Tibial artery (tissue), 4 donors: ENCODE measurements at regions not wholly inside any gene's neighbourhood (a gene's known extent, or its start where the extent isn't known, plus 50 kb on each side); places are given as distances from the start of the nearest gene placed in this dataset.

ENCODE experiments used
- DNase-seq, 2 donors: peaks; one replicate each; pipeline ENCODE4 v3.0.0-alpha.2; 2019
- H3K27ac ChIP-seq, 2 donors: fragments of 200-600 bp; sonication (generic) in 1 of 2; 1 replicate in 1 of 2; 2 replicates in 1 of 2; pipeline ENCODE4 v1.5.1; 2018 to 2019; ENCODE audit warnings: mild to moderate bottlenecking in 1 of 2
- H3K27me3 ChIP-seq, 2 donors: fragments of 200-600 bp; sonication (generic) in 1 of 2; one replicate each; pipeline versions ENCODE4 v1.5.1 to v1.6.0; 2016 to 2019
- H3K36me3 ChIP-seq, 3 donors: fragments of 200-600 bp; sonication (generic) in 2 of 3; one replicate each; pipeline ENCODE4 v1.5.1; 2016 to 2019; ENCODE audit warnings: mild to moderate bottlenecking in 2 of 3
- H3K4me1 ChIP-seq, 4 donors: fragments of 200-600 bp; sonication (generic) in 2 of 4; 1 replicate in 3 of 4; 2 replicates in 1 of 4; pipeline ENCODE4 v1.5.1; 2016 to 2019
- H3K4me3 ChIP-seq, 2 donors: fragments of 200-600 bp; sonication (generic) in 1 of 2; 1 replicate in 1 of 2; 2 replicates in 1 of 2; pipeline ENCODE4 v1.5.1; 2018 to 2019; ENCODE audit warnings: mild to moderate bottlenecking in 2 of 2
- H3K9me3 ChIP-seq, 3 donors: fragments of 200-600 bp; sonication (generic) in 1 of 3; one replicate each; pipeline ENCODE4 v1.5.1; 2016 to 2019
- CTCF ChIP-seq, 2 experiments: fragments of 200-600 bp in 1 of 2; fragments of 450-650 bp in 1 of 2; IDR thresholded peaks; one replicate each; pipeline ENCODE4 v1.5.1; 2017 to 2019; ENCODE audit warnings: antibody characterized with exemption in 2 of 2, mild to moderate bottlenecking in 1 of 2, moderate library complexity in 1 of 2
- intact Hi-C: fragments of 100-400 bp; cut with DNase I; formaldehyde crosslinking; loops from one replicate; pipeline ENCODE4 v1.15.0; 2023; ENCODE audit warnings: low total_unique reads

GRCh38 chr2:78309460-78309859 is 716.0 kb upstream of the REG3G start:
- H3K4me1 ChIP-seq = no peaks in the 10 kb centered on the region
- H3K4me3 ChIP-seq = no peak overlapping the region
- H3K27ac ChIP-seq = no peak overlapping the region
- no peaks in the 10 kb centered on the region for H3K36me3 ChIP-seq
- TF ChIP-seq CTCF (IDR thresholded peaks at IDR 0.05) = no peak
- H3K9me3 ChIP-seq = no peaks in the 10 kb centered on the region
- no peak for DNase-seq
- H3K27me3 ChIP-seq = no peaks in the 10 kb centered on the region
- intact Hi-C loops = no loop called here

GRCh38 chr2:78315368-78315767 is 710.1 kb upstream of the REG3G start:
- no peak overlapping the region for H3K27ac ChIP-seq
- no peaks in the 10 kb centered on the region for H3K9me3 ChIP-seq
- no peak for DNase-seq
- no peaks in the 10 kb centered on the region for H3K36me3 ChIP-seq
- H3K27me3 ChIP-seq = no peaks in the 10 kb centered on the region
- no peak overlapping the region for H3K4me3 ChIP-seq
- no peaks in the 10 kb centered on the region for H3K4me1 ChIP-seq
- no peak for TF ChIP-seq CTCF (IDR thresholded peaks at IDR 0.05)
- intact Hi-C loops = no loop called here

- Histone ChIP-seq H3K36me3 (no peaks in the 10 kb centered on the region), H3K4me3 (no peak overlapping the region), H3K27me3 (no peaks in the 10 kb centered on the region), H3K27ac (no peak overlapping the region), H3K4me1 (no peaks in the 10 kb centered on the region), H3K9me3 (no peaks in the 10 kb centered on the region)
- intact Hi-C loops = no loop called here
- DNase-seq = no peak
- no peak for TF ChIP-seq CTCF (IDR thresholded peaks at IDR 0.05)
Measured at GRCh38 chr2:78318275-78318674, 707.2 kb upstream of the REG3G start.

- H3K36me3 ChIP-seq = no peaks in the 10 kb centered on the region
- no peak overlapping the region for H3K27ac ChIP-seq
- no peak overlapping the region for H3K4me3 ChIP-seq
- no peaks in the 10 kb centered on the region for H3K4me1 ChIP-seq
- TF ChIP-seq CTCF (IDR thresholded peaks at IDR 0.05) = no peak
- no peaks in the 10 kb centered on the region for H3K27me3 ChIP-seq
- H3K9me3 ChIP-seq = no peaks in the 10 kb centered on the region
- no peak for DNase-seq
- intact Hi-C loops = no loop called here
Measured at GRCh38 chr2:78330193-78330592, 695.3 kb upstream of the REG3G start.

GRCh38 chr2:78351208-78351607 is 674.3 kb upstream of the REG3G start:
- Histone ChIP-seq H3K9me3 (no peaks in the 10 kb centered on the region), H3K4me3 (no peak overlapping the region), H3K27me3 (no peaks in the 10 kb centered on the region), H3K36me3 (no peaks in the 10 kb centered on the region), H3K4me1 (no peaks in the 10 kb centered on the region), H3K27ac (no peak overlapping the region)
- intact Hi-C loops = no loop called here
- TF ChIP-seq CTCF (IDR thresholded peaks at IDR 0.05) = no peak
- DNase-seq = no peak

GRCh38 chr2:78353168-78353567 is 672.3 kb upstream of the REG3G start:
- Histone ChIP-seq H3K27ac (no peak overlapping the region), H3K4me3 (no peak overlapping the region), H3K27me3 (no peaks in the 10 kb centered on the region), H3K36me3 (no peaks in the 10 kb centered on the region), H3K9me3 (no peaks in the 10 kb centered on the region), H3K4me1 (no peaks in the 10 kb centered on the region)
- intact Hi-C loops = no loop called here
- no peak for TF ChIP-seq CTCF (IDR thresholded peaks at IDR 0.05)
- no peak for DNase-seq
